GM10266 (cell line): ENCODE measurements at regions not wholly inside any gene's neighbourhood (a gene's known extent, or its start where the extent isn't known, plus 50 kb on each side); places are given as distances from the start of the nearest gene placed in this dataset.

Source experiments
- DNase-seq: peaks from one replicate; pipeline ENCODE4 v3.0.0; 2012; ENCODE audit errors: extremely low spot score
- CTCF ChIP-seq: IDR thresholded peaks from 2 replicates; pipeline ENCODE4 v1.5.1; 2012; ENCODE audit warnings: mild to moderate bottlenecking, low read depth; ENCODE audit not compliant: control insufficient read depth, insufficient read depth; ENCODE audit errors: missing control alignments

DNA sequence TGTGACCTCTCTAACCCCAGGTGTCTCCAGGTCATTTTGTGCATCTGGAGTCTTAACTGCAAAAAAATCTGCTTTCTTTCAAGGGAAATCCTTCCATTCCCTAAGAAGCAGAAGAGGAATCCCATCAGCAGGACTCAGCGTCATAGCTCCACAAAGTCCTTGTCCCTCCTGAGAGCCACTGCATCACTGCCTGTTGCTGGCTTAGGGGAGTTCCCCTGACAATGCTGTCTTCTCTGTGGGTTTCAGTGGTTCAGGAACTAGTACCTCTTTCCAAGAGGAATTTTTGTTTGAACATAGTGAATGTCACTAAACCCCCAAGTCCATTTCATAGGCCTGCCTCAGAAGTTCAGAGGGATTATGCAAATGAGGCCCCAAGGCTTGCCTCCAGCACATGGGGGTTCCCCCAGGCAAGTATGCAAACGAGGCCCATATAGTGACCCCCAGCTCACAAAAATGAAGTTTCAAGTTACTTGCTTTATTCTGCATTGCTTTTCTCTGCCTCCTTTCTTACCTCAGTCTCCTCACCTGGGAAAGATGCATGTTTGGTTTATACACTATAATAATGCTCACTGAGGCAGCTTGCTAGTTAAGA is 513.9 kb upstream of the MEX3C start:
- DNase-seq = no peak
- TF ChIP-seq CTCF = no peak

DNA sequence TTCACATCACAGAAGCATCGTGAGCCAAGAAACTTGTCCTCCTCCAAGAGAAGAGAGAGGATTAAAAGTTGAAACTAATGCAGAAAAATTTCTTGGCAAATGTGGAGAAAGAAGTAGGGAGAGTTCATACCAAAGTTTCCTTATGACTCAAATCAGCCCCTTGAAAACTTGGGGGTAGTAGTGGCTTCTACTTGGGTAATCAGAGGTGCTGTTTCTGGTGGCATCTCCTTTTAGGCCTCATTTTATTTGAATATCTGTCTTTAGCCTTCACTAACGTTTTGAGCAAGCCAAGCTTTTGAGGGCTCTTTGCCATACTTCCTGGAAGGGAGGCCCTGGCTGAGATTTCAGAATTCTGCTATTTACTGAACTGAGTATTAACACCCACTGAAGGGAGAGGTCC is 515.3 kb upstream of the MEX3C start:
- TF ChIP-seq CTCF = no peak
- no peak for DNase-seq

DNA sequence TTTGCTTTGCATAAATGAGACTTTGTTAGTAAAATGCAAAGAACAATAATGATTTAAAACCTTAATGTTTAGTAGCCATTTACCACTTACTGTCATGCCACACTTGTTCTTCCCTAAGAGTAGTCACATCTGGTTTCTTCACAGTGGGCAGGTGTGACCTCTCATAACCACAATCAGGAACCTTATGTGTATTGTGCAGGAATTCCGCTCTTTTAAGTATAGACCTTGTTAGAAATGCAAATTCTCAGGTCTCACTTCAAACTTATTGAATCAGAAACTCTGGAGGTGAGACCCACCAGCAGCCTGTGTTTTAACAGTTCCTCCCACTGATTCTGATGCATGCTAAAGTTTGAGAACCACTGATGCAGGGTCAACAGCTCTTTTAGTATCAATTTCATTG is 518.8 kb upstream of the MEX3C start:
- no peak for TF ChIP-seq CTCF
- DNase-seq = no peak

- TF ChIP-seq CTCF = no peak
- DNase-seq = no peak
Measured at GRCh38 chr18:51721388-51721787, 523.9 kb upstream of the MEX3C start.

GRCh38 chr18:51721996-51722395 is 524.5 kb upstream of the MEX3C start:
- no peak for TF ChIP-seq CTCF
- no peak for DNase-seq

DNA sequence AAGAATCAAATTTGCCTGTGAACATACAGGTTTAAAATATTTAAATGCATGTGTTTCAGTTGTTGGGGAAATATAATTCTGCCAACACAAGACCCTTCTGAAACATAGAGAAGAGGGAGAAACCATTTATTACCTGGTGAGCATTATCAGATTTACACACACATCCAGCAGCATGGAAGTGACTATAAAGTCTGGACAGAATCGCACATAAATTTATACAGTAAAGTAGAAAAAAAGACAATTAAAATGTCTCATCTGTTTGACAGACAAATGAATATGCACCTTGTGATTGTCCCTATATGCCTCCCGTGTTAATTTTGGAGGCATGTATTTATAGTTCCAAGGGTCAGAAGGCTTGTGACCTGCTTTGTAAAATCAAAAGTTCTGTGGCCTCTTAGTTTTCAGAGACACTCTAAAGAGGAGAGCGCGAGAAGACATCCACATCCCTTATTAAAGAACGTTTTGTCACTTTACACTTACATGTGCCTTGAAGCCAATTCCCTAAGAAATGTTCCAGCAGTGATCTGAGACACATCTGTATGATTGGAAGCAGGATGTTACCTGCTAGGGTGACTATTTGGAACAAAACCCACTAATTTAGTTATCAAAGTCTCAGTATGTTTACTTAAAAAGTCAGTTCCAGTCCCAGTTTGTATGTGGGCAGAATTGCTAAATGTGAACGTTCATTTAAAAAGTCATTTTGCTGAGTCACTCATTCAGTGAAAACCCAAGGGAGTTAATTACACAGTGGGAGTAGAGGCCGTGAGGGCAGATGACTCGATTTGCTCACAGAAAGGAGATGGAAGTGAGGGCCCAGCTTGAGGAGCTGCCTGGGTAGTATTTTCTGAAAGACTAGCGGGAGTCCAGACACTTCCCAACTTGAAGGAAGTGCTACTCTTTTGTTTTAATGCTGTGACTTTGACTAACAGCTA is 527.6 kb upstream of the MEX3C start:
- DNase-seq = no peak
- no peak for TF ChIP-seq CTCF

GRCh38 chr18:51726614-51727013 is 529.1 kb upstream of the MEX3C start:
- TF ChIP-seq CTCF = no peak
- no peak for DNase-seq
